ENCODE measurements at regions not wholly inside any gene's neighbourhood (a gene's known extent, or its start where the extent isn't known, plus 50 kb on each side); places are given as distances from the start of the nearest gene placed in this dataset.

GRCh38 chr21:39105836-39106235 is 77.4 kb downstream of the PSMG1 start:
- no peak for DNase-seq (ENCODE audit: low read depth)

DNA sequence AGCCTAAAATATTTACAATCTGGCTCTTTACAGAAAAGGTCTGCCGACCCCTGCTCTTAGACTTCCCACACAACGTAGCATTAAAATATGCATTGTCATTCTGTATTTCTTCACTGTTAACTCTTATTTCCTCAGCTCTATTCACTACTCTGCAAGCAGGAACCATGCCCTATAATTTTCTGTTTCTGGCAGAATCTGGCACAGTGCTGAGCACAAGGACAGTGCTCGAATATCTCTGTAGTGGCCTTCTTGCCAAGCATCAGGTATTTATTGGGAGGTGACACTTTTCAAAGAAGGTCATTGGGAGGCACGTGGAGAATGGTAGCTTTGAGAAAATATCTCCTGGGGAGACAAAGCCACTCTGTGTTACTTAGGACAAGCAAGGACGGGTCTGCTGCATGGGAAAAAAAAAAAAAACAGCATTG is 77.9 kb downstream of the PSMG1 start:
- DNase-seq (ENCODE audit: low read depth) = no peak

DNA sequence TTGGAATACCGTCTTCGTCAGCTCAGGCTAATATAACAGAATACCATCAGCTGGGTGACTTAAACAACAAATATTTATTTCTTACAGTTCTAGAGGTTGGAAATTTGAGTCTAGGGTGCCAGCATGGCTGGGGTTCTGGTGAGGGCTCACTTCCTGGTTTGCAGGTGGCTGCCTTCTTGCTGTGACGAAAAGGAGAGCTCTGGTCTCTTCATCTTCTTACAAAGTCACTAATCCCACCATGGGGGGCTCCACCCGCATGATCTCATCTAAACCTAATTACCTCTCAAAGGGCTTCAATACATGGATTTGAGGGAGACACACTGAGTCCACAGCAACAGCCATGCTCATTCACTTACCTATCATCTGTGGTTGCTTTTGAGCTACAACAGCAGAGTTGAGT is 78.3 kb downstream of the PSMG1 start:
- DNase-seq (ENCODE audit: low read depth) = no peak

- no peak for DNase-seq (ENCODE audit: low read depth)
Observed at GRCh38 chr21:39103689-39104088, 79.6 kb downstream of the PSMG1 start.

- no peak for DNase-seq (ENCODE audit: low read depth)
Observed at GRCh38 chr21:39099859-39100258, 83.4 kb downstream of the PSMG1 start.

GRCh38 chr21:39098696-39099200 is 84.5 kb downstream of the PSMG1 start:
- DNase-seq (ENCODE audit: low read depth) = no peak

DNA sequence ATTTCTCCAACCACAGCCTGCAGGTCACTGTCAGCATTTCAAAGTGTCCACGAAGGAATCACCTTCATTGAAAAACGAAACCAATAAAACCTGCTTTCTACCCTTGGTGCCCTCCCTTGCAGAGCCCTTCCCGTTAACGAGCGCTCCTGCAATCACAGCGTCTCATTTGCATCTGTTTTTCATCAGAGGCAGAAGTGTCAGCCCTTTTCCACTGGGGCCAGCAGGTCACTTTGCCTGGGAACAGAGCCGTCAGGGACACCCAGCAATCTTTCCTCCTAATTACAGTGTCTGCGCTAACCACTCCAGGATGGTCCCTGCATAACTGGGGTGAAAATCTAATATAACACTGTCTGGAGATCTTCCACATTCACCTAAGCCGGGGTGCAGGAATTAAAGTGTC is 85.3 kb downstream of the PSMG1 start:
- no peak for DNase-seq (ENCODE audit: low read depth)

DNA sequence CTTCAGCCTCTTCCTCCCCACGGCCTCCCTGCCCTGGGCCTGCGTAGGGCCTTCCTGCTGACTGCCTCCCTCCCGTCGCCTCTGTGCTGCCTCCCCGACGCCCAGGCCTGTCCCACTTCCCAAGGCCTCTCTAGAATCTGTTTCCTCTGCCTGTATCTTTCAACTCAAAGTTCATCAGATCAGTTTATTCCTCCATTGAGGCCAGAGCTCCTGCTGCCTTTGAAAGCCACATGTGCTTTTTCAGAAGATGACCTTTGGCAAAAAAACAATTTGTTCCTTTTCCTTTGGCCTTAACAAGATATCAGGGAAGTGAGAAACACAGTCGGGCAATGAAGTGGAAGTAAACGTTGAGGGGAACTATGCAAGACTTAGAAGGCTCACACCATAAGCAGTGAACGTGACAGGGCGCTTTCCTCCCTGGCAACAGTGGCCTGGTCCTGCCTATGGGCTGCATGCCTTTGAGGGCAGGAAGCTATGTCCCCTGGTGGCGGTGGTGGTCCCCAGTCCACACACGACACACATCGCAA is 85.9 kb downstream of the PSMG1 start:
- no peak for DNase-seq (ENCODE audit: low read depth)

- no peak for DNase-seq (ENCODE audit: low read depth)
Observed at GRCh38 chr21:39096754-39097153, 86.5 kb downstream of the PSMG1 start.

DNA sequence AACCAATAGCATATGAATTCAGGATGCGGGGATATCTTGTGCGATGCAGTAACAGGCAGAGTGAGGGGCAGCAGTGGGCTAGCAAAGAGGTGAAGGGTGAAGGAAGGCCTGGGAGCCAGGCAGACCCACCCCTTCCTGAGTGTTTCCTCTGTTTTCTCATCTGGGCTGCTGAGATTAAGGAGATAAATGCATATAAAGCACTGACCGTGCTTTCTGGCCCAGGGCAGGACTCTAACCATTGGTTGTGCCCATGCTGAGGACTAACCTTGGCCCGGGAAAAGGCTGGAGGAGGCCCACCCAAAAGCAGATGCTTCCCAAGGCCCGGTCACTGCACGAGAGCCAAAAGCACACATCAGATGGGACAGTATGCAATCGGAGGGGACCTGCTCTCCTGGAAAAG is 87.6 kb downstream of the PSMG1 start:
- DNase-seq (ENCODE audit: low read depth) = no peak

GRCh38 chr21:39094847-39095579 is 88.2 kb downstream of the PSMG1 start:
- DNase-seq (ENCODE audit: low read depth) = peak; percentile 36

DNA sequence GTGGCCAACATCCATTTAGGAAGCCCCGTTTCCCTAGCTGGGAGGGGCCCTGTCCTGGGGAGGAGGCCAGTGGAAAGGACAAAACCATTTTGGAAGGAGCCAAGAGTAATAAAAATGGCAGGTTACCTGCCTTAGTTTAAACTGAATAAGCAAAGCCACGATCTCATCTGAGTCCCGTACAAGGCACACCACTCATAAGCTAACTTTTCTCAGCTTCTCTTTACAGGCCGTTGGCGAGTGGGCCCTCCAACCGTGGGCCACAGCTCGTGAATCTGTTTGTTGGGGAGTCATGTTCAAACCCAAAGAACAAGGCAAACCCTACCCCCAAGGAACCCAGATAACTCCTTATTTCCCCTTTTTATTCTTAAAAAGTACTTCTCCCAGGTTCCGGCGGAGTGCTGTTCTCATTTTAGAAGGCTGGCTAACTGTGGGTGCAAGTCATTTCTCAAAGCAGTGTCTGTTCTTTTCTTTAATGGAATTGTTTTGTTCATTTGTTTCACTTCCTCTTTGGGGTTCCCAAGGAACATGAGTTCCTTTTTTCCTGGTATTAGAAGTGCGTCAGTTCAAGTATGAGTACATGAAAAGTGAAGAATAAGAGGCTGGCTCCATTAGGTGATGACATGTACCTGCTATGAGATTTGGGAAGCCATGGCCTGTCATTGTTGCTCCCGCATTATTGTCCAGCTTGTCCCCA is 89.0 kb downstream of the PSMG1 start:
- no peak for DNase-seq (ENCODE audit: low read depth)

- no peak for DNase-seq (ENCODE audit: low read depth)
Observed at GRCh38 chr21:39093526-39093925, 89.7 kb downstream of the PSMG1 start.

DNA sequence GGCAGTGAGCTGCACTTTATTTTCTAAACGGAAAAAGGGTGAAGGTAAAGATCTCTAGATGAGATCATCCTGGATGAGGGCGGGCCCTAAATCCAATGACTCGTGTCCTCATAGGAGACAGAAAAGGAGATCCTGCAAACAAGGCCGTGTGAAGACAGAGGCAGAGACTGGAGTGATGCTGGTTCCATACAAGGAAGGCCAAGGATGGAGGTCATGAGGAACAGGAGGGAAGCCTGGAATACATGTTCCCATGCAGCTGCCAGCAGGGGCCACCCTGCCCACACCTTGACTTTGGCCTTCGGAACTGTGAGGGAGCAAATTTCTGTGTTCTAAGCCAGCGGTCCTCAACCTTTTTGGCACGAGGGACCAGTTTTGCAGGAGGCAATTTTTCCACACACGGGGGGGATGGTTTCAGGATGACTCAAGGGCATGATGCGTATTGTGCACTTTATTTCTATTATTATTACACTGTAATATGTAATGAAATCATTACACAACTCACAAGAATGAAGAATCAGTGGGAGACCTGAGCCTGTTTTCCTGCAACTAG is 94.3 kb downstream of the PSMG1 start:
- DNase-seq (ENCODE audit: low read depth) = peak; percentile 61

DNA sequence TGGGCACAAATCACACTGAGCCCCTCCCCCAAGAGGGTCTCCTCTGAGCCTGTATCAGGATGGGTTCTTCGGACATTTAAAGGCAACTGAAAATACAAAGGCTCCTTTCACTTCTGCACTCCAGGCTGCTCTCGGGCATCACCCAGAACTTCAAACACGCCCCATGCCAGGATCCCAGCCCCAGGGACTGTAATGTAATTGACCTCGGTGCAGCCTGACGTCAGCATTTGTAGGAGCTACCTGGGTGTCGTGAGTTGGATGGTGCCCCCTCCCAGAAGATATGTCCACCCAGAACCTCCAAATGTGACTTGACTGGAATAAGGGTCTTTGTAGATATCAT is 95.2 kb downstream of the PSMG1 start:
- DNase-seq (ENCODE audit: low read depth) = no peak

GRCh38 chr21:39087238-39088030 is 95.8 kb downstream of the PSMG1 start:
- peak; percentile 49 for DNase-seq (ENCODE audit: low read depth)

- DNase-seq (ENCODE audit: low read depth) = no peak
Observed at GRCh38 chr21:39086547-39086946, 96.7 kb downstream of the PSMG1 start.

GRCh38 chr21:39085843-39086405 is 97.3 kb downstream of the PSMG1 start:
- no peak for DNase-seq (ENCODE audit: low read depth)

- DNase-seq (ENCODE audit: low read depth) = no peak
Observed at GRCh38 chr21:39084979-39085729, 98.1 kb downstream of the PSMG1 start.

DNA sequence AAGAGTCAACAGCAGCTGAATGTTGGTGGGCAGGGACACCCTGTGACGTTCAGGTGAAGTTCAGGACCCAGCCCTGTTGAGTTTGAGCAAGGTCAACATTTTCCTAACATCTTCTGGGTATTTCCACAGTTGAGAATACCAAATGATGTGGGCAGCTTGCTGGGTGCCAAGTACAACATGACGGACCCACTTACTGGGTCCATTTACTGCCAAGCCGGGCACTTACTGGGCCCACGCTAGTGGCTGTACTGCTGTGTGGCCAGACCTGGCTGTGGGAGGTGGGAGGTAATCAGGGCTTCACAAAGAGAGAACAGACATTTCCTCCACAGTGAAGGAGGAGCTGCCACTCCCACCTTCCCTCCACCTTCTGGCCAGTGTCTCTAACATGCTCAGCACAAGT is 99.2 kb downstream of the PSMG1 start:
- DNase-seq (ENCODE audit: low read depth) = no peak
